GM23338 (cell line): ENCODE measurements at regions not wholly inside any gene's neighbourhood (a gene's known extent, or its start where the extent isn't known, plus 50 kb on each side); places are given as distances from the start of the nearest gene placed in this dataset.

ENCODE experiments used
- ATAC-seq: fragments of 200-7000 bp; cut with Tn5 transposase; 3 replicates; pipeline ENCODE4 v1.9.1; 2020
- DNase-seq: peaks from one replicate; pipeline ENCODE4 v3.0.0-alpha.2; 2015; ENCODE audit warnings: low spot score
- H2AFZ ChIP-seq: fragments of 200-600 bp; sonication (generic); 2 replicates; pipeline ENCODE4 v1.8.0; 2016; ENCODE audit warnings: antibody characterized with exemption, mild to moderate bottlenecking, moderate library complexity
- H3F3A ChIP-seq: fragments of 200-600 bp; sonication (generic); replicated peaks from 2 replicates; pipeline ENCODE4 v1.8.0; 2017; ENCODE audit warnings: antibody characterized with exemption, mixed run types, low read depth
- H3K27ac ChIP-seq: fragments of 200-600 bp; sonication (generic); 2 replicates; pipeline ENCODE4 v1.6.1; 2016; ENCODE audit warnings: low read depth
- H3K27me3 ChIP-seq: fragments of 200-600 bp; sonication (generic); 2 replicates; pipeline ENCODE4 v1.8.0; 2016; ENCODE audit warnings: mild to moderate bottlenecking, mixed run types, moderate library complexity; ENCODE audit not compliant: insufficient read depth
- H3K36me3 ChIP-seq: fragments of 200-600 bp; sonication (generic); 2 replicates; pipeline ENCODE4 v1.8.0; 2016; ENCODE audit warnings: mild to moderate bottlenecking; ENCODE audit not compliant: insufficient read depth
- H3K4me1 ChIP-seq: fragments of 200-600 bp; sonication (generic); 2 replicates; pipeline ENCODE4 v1.8.0; 2016; ENCODE audit warnings: mild to moderate bottlenecking, moderate library complexity; ENCODE audit not compliant: insufficient read depth
- H3K4me2 ChIP-seq: fragments of 200-600 bp; sonication (generic); 2 replicates; pipeline ENCODE4 v1.7.1; 2017; ENCODE audit warnings: mixed run types
- H3K4me3 ChIP-seq: fragments of 200-600 bp; sonication (generic); 2 replicates; pipeline ENCODE4 v1.6.1; 2016; ENCODE audit warnings: mixed run types
- H3K79me2 ChIP-seq: fragments of 200-600 bp; sonication (generic); replicated peaks from 2 replicates; pipeline ENCODE4 v1.8.0; 2017; ENCODE audit warnings: mild to moderate bottlenecking; ENCODE audit not compliant: insufficient read depth
- H3K9me2 ChIP-seq: fragments of 200-600 bp; sonication (generic); 2 replicates; pipeline ENCODE4 v1.8.0; 2017; ENCODE audit not compliant: insufficient read depth
- H4K20me1 ChIP-seq: fragments of 200-600 bp; sonication (generic); replicated peaks from 2 replicates; pipeline ENCODE4 v1.8.0; 2017; ENCODE audit warnings: mild to moderate bottlenecking; ENCODE audit not compliant: insufficient read depth
- H3K27ac Mint-ChIP-seq: 2 replicates; pipeline ENCODE4 v1.8.0; 2020; ENCODE audit warnings: inconsistent platforms, mild to moderate bottlenecking, moderate library complexity, mixed read lengths
- H3K27me3 Mint-ChIP-seq: 3 replicates; pipeline ENCODE4 v1.8.0; 2022; ENCODE audit warnings: low read depth, mild to moderate bottlenecking, moderate library complexity, mixed read lengths, inconsistent platforms; ENCODE audit not compliant: insufficient read depth, poor library complexity
- H3K36me3 Mint-ChIP-seq: 3 replicates; pipeline ENCODE4 v1.8.0; 2021; ENCODE audit warnings: low read depth, mild to moderate bottlenecking, inconsistent platforms, moderate library complexity, mixed read lengths
- H3K4me1 Mint-ChIP-seq: 3 replicates; pipeline ENCODE4 v1.8.0; 2020; ENCODE audit warnings: mild to moderate bottlenecking, inconsistent platforms, mixed read lengths
- H3K4me3 Mint-ChIP-seq: 3 replicates; pipeline ENCODE4 v1.8.0; 2021; ENCODE audit warnings: moderate library complexity, mild to moderate bottlenecking, inconsistent platforms, mixed read lengths
- H3K9me3 Mint-ChIP-seq: 3 replicates; pipeline ENCODE4 v1.8.0; 2020; ENCODE audit warnings: moderate library complexity, mild to moderate bottlenecking, inconsistent platforms, mixed read lengths
- CREB1 ChIP-seq: fragments of 250-450 bp; sonication (Bioruptor Pico); IDR thresholded peaks from 2 replicates; pipeline ENCODE4 v1.5.0; 2020; ENCODE audit warnings: low read depth, mild to moderate bottlenecking, moderate library complexity
- ETS1 ChIP-seq: IDR thresholded peaks from 2 replicates; pipeline ENCODE4 v1.6.1; 2016; ENCODE audit warnings: antibody characterized with exemption
- EZH2 ChIP-seq: fragments of 200-600 bp; sonication (generic); IDR thresholded peaks from one replicate; pipeline ENCODE4 v1.8.0; 2017; ENCODE audit warnings: antibody characterized with exemption, mild to moderate bottlenecking, low read depth; ENCODE audit not compliant: unreplicated experiment
- EZH2phosphoT487 ChIP-seq: fragments of 200-600 bp; sonication (generic); IDR thresholded peaks from one replicate; pipeline ENCODE4 v1.8.1; 2018; ENCODE audit warnings: antibody characterized with exemption; ENCODE audit not compliant: unreplicated experiment
- JUNB ChIP-seq: IDR thresholded peaks from one replicate; pipeline ENCODE4 v1.6.1; 2016; ENCODE audit warnings: antibody characterized with exemption; ENCODE audit not compliant: unreplicated experiment
- NANOG ChIP-seq: IDR thresholded peaks from 2 replicates; pipeline ENCODE4 v1.6.1; 2016; ENCODE audit warnings: antibody characterized with exemption, borderline replicate concordance
- POLR2AphosphoS5 ChIP-seq: IDR thresholded peaks from 2 replicates; pipeline ENCODE4 v1.6.1; 2016; ENCODE audit warnings: antibody characterized with exemption, low read depth
- STAT1 ChIP-seq: IDR thresholded peaks from one replicate; pipeline ENCODE4 v1.6.1; 2016; ENCODE audit warnings: antibody characterized with exemption; ENCODE audit not compliant: unreplicated experiment
- ZNF331 ChIP-seq: fragments of 250-450 bp; sonication (Bioruptor Pico); IDR thresholded peaks from 2 replicates; pipeline ENCODE4 v1.5.0; 2020; ENCODE audit warnings: low read depth, mild to moderate bottlenecking, moderate library complexity
- TF ChIP-seq, protein P1 (sequence below), 2 experiments: fragments of 200-600 bp in 1 of 2; sonication (generic) in 1 of 2; conservative IDR thresholded peaks; 2 replicates each; pipeline versions ENCODE4 v1.5.1 to v1.6.1; 2016 to 2017; ENCODE audit warnings: antibody characterized with exemption in 2 of 2, low read depth in 2 of 2, mild to moderate bottlenecking in 2 of 2, moderate library complexity in 1 of 2

GRCh38 chr3:132800958-132801357, 78.7 kb upstream of the NPHP3 start (continued):
- TF ChIP-seq, protein P1, sequence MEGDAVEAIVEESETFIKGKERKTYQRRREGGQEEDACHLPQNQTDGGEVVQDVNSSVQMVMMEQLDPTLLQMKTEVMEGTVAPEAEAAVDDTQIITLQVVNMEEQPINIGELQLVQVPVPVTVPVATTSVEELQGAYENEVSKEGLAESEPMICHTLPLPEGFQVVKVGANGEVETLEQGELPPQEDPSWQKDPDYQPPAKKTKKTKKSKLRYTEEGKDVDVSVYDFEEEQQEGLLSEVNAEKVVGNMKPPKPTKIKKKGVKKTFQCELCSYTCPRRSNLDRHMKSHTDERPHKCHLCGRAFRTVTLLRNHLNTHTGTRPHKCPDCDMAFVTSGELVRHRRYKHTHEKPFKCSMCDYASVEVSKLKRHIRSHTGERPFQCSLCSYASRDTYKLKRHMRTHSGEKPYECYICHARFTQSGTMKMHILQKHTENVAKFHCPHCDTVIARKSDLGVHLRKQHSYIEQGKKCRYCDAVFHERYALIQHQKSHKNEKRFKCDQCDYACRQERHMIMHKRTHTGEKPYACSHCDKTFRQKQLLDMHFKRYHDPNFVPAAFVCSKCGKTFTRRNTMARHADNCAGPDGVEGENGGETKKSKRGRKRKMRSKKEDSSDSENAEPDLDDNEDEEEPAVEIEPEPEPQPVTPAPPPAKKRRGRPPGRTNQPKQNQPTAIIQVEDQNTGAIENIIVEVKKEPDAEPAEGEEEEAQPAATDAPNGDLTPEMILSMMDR (conservative IDR thresholded peaks at IDR 0.05; ENCODE audit: low read depth in 2 of 2) = no peak
- TF ChIP-seq ETS1 (no peak), ZNF331 (CRISPR knock-in tag) (no peak), NANOG (no peak), EZH2 (no peak), STAT1 (no peak), CREB1 (CRISPR knock-in tag) (no peak)

DNA sequence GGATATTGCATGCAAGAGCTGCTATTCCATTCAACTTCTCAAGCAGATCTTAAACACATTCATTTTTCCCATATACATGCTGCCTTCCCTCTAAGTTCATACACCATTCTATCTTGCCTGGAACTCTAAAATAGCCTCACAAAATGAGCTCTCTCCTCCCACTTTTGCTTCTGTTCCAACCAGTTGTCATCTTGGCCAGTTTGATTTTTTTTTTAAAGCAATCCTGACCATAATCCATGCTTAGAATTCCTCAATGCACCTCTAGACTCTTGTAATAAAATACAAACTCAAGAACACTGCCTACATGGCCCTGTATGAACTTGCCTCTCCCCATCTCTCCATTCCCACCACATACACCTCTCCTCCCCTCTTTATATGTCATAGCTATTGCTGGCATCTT, 68.6 kb upstream of the NPHP3 start:
- peaks cover 2% of the 10 kb centered on the region for H3K27me3 Mint-ChIP-seq
- H3K79me2 ChIP-seq = no peaks in the 10 kb centered on the region

More for the DNA sequence above, 68.6 kb upstream of the NPHP3 start:
- Mint-ChIP-seq H3K9me3 (no peaks in the 10 kb centered on the region; the same call in 2 of the 3 replicates), H3K4me3 (no peak overlapping the region), H3K36me3 (no peaks in the 10 kb centered on the region), H3K4me1 (no peaks in the 10 kb centered on the region), H3K27ac (no peak overlapping the region)
- Histone ChIP-seq H3K36me3 (no peaks in the 10 kb centered on the region), H2AFZ (no peak overlapping the region), H3K27ac (no peak overlapping the region), H3K4me2 (no peak overlapping the region), H3K27me3 (no peaks in the 10 kb centered on the region), H3K4me3 (no peak overlapping the region), H3F3A (no peaks in the 10 kb centered on the region), H3K4me1 (no peaks in the 10 kb centered on the region), H3K9me2 (peaks cover 2% of the 10 kb centered on the region; the same call in 1 of the 2 replicates), H4K20me1 (no peaks in the 10 kb centered on the region)
- TF ChIP-seq EZH2phosphoT487 = no peak
- TF ChIP-seq, protein P1 (conservative IDR thresholded peaks at IDR 0.05; ENCODE audit: low read depth in 2 of 2) = no peak
- TF ChIP-seq POLR2AphosphoS5 = no peak
- TF ChIP-seq JUNB = no peak
- no peak for TF ChIP-seq ETS1
- DNase-seq (no peak), ATAC-seq (no peak)
